Transverse colon (tissue), 4 donors: ENCODE measurements at regions not wholly inside any gene's neighbourhood (a gene's known extent, or its start where the extent isn't known, plus 50 kb on each side); places are given as distances from the start of the nearest gene placed in this dataset.

Experiments
- DNase-seq: peaks from one replicate; pipeline ENCODE4 v3.0.0-alpha.2; 2019
- H3K27ac ChIP-seq, 4 donors: fragments of 200-600 bp; sonication (generic); 2 replicates each; pipeline ENCODE4 v1.5.1; 2016 to 2018; ENCODE audit warnings: inconsistent platforms in 4 of 4
- H3K27me3 ChIP-seq: fragments of 200-600 bp; sonication (generic); 2 replicates; pipeline ENCODE4 v1.5.1; 2017; ENCODE audit warnings: inconsistent platforms
- H3K36me3 ChIP-seq, 4 donors: fragments of 200-600 bp; sonication (generic); 2 replicates each; pipeline ENCODE4 v1.5.1; 2017 to 2019; ENCODE audit warnings: inconsistent platforms in 4 of 4
- H3K4me1 ChIP-seq, 4 donors: fragments of 200-600 bp; sonication (generic); 2 replicates each; pipeline ENCODE4 v1.5.1; 2017 to 2020; ENCODE audit warnings: inconsistent platforms in 4 of 4
- H3K4me3 ChIP-seq, 4 donors: fragments of 200-600 bp; sonication (generic); 1 replicate in 1 of 4; 2 replicates in 3 of 4; pipeline versions ENCODE4 v1.5.1 to v1.6.1; 2017 to 2019; ENCODE audit warnings: inconsistent platforms in 4 of 4
- H3K9me3 ChIP-seq, 2 donors: fragments of 200-600 bp; sonication (generic); 2 replicates each; pipeline ENCODE4 v1.5.1; 2017 to 2019; ENCODE audit warnings: inconsistent platforms in 2 of 2
- EP300 ChIP-seq: sonication (generic); formaldehyde crosslinking; IDR thresholded peaks from one replicate; pipeline ENCODE4 v1.6.1; 2017; ENCODE audit warnings: antibody characterized with exemption, low read depth
- POLR2A ChIP-seq: fragments of 450-650 bp; IDR thresholded peaks from one replicate; pipeline ENCODE4 v1.6.1; 2016; ENCODE audit warnings: antibody characterized with exemption, mild to moderate bottlenecking, moderate library complexity
- POLR2AphosphoS5 ChIP-seq, 3 donors: sonication (generic); formaldehyde crosslinking; IDR thresholded peaks; one replicate each; pipeline ENCODE4 v1.6.1; 2016; ENCODE audit warnings: antibody characterized with exemption in 3 of 3
- WGBS, 2 donors: methylation state at CpG; one replicate each; pipeline ENCODE4 v1.1.5; 2018; ENCODE audit warnings: low coverage in 1 of 2; 5-methylcytosine and 5-hydroxymethylcytosine counted together
- in situ Hi-C, 4 donors: fragments of 200-750 bp; cut with MboI; loops; one replicate each; pipeline versions ENCODE4 v1.15.0 to v1.15.1; 2017; ENCODE audit warnings: low sequenced_read_pairs in 3 of 4, low pct_ligation_motif_present in 1 of 4, low pct_unique_long_range_greater_than_20kb in 1 of 4
- intact Hi-C: fragments of 100-400 bp; cut with DNase I; formaldehyde crosslinking; loops from one replicate; pipeline ENCODE4 v1.15.1; 2023; ENCODE audit warnings: low total_unique reads
- TF ChIP-seq, protein P1 (sequence below), 5 experiments: fragments of 200-600 bp in 3 of 5; fragments of 450-650 bp in 2 of 5; sonication (generic) in 3 of 5; IDR thresholded peaks; 1 replicate in 2 of 5; 2 replicates in 3 of 5; pipeline ENCODE4 v1.5.1; 2016 to 2017; ENCODE audit warnings: antibody characterized with exemption in 5 of 5, inconsistent platforms in 3 of 5, mild to moderate bottlenecking in 2 of 5, moderate library complexity in 1 of 5

DNA sequence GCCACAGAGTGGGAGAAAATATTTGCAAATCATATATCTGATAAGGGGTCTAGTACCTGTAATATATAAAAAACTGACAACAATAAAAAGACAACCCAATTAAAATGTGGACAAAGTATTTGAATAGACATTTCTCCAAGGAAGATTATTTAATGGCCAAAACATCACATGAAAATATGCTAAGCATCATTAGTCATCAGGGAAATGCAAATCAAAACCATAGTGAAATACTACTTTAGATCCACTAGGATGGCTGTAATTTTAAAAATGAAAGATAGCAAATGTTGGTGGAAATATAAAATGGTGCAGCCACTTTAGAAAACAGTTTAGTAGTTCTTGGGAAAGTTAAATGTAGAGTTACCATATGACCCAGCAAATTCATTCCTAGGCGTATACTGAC, 118.7 kb upstream of the KIF26B start:
- no peak for DNase-seq
- Histone ChIP-seq H3K4me1 (no peaks in the 10 kb centered on the region), H3K27me3 (no peaks in the 10 kb centered on the region), H3K9me3 (no peaks in the 10 kb centered on the region), H3K36me3 (no peaks in the 10 kb centered on the region), H3K4me3 (no peak overlapping the region), H3K27ac (no peak overlapping the region)
- 95 to 100% methylated on average over 1 of the region's 1 CpG for WGBS, 2 donors
- TF ChIP-seq POLR2A (no peak), EP300 (no peak), POLR2AphosphoS5 (IDR thresholded peaks at IDR 0.05) (no peak)
- TF ChIP-seq, protein P1, sequence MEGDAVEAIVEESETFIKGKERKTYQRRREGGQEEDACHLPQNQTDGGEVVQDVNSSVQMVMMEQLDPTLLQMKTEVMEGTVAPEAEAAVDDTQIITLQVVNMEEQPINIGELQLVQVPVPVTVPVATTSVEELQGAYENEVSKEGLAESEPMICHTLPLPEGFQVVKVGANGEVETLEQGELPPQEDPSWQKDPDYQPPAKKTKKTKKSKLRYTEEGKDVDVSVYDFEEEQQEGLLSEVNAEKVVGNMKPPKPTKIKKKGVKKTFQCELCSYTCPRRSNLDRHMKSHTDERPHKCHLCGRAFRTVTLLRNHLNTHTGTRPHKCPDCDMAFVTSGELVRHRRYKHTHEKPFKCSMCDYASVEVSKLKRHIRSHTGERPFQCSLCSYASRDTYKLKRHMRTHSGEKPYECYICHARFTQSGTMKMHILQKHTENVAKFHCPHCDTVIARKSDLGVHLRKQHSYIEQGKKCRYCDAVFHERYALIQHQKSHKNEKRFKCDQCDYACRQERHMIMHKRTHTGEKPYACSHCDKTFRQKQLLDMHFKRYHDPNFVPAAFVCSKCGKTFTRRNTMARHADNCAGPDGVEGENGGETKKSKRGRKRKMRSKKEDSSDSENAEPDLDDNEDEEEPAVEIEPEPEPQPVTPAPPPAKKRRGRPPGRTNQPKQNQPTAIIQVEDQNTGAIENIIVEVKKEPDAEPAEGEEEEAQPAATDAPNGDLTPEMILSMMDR (IDR thresholded peaks at IDR 0.05), result no peak
- intact Hi-C loops, result no loop called here
- in situ Hi-C loops, result loop anchor here in 2 of 4 donors (25.0 kb wide), 1 partner anchor 424 kb away; no protein-coding TSS in a partner anchor

DNA sequence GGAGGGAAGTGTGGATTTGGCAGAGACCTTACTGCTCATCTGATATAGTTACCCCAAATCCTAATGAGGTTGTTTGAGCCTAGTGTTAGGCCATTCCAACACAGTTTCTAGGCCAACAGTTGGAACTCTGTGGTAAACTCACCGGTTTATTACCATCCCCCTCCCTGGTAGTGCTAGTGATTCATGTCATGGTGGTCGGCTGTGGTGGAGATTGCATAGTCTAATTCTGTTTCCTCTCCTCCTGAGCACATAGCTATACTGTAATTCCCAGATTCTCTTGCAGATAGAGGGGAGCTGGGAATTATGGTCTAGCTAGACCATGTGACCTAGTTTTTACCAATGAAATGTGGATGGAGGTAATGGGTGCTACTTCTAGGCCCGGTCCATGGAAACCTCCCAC, 123.7 kb upstream of the KIF26B start:
- 87 to 100% methylated on average over 1 to 3 of the region's 3 CpGs for WGBS, 2 donors
- Histone ChIP-seq H3K27me3 (no peaks in the 10 kb centered on the region), H3K4me1 (no peaks in the 10 kb centered on the region), H3K9me3 (no peaks in the 10 kb centered on the region), H3K36me3 (no peaks in the 10 kb centered on the region), H3K4me3 (no peak overlapping the region), H3K27ac (no peak overlapping the region)
- no peak for DNase-seq
- TF ChIP-seq EP300, result no peak
- TF ChIP-seq, protein P1 (IDR thresholded peaks at IDR 0.05), result no peak
- TF ChIP-seq POLR2AphosphoS5 (IDR thresholded peaks at IDR 0.05), result no peak
- no peak for TF ChIP-seq POLR2A
- intact Hi-C loops (no loop called here), in situ Hi-C loops (loop anchor here in 2 of 4 donors (25.0 kb wide), 1 partner anchor 419 kb away; no protein-coding TSS in a partner anchor)

DNA sequence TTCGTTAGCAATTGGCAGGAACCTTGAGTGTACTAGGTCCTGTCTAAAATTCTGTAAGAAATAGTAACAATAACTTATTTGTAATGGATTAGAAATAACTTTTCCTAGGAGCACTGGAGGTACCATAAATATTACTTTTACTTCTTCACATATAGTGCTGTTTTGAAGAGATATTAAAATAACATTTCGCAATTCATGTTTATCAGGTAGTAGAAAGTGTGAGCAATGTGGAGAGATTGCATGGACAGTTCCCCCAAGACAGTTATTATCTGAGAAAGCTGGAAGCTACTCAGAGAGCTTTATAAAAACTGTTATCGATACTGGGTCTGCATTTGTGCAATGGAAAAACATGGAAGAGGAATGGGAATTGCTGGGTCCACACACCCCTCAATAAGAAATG, 128.5 kb upstream of the KIF26B start:
- Histone ChIP-seq H3K27ac (no peak overlapping the region), H3K4me1 (no peaks in the 10 kb centered on the region), H3K27me3 (no peaks in the 10 kb centered on the region), H3K36me3 (no peaks in the 10 kb centered on the region), H3K4me3 (no peak overlapping the region), H3K9me3 (no peaks in the 10 kb centered on the region)
- in situ Hi-C loops, result loop anchor here in 2 of 4 donors (25.0 kb wide), 1 partner anchor 414 kb away; no protein-coding TSS in a partner anchor
- TF ChIP-seq EP300 (no peak), POLR2AphosphoS5 (IDR thresholded peaks at IDR 0.05) (no peak), POLR2A (no peak)
- TF ChIP-seq, protein P1 (IDR thresholded peaks at IDR 0.05), result no peak
- no peak for DNase-seq
- intact Hi-C loops, result no loop called here
- WGBS, 2 donors, result 93 to 97% methylated on average over 3 of the region's 3 CpGs

DNA sequence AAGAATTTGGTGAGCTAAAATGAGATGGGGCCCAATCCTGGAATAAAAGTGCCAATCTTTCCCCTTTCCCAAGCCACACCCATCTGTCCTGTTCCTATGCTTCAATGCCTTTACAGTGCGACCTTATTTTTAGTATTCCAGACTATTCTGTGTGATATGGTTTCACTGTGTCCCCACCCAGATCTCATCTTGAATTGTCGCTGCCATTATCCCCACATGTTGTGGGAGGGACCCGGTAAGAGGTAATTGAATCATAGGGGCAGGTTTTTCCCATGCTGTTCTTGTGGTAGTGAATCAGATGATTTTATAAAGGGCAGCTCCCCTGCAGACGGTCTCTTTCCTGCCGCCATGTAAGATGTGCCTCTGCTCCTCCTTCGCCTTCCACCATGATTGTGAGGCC, 129.3 kb upstream of the KIF26B start:
- Histone ChIP-seq H3K27ac (no peak overlapping the region), H3K27me3 (no peaks in the 10 kb centered on the region), H3K4me3 (no peak overlapping the region), H3K36me3 (no peaks in the 10 kb centered on the region), H3K4me1 (no peaks in the 10 kb centered on the region), H3K9me3 (no peaks in the 10 kb centered on the region)
- TF ChIP-seq, protein P1 (IDR thresholded peaks at IDR 0.05), result no peak
- TF ChIP-seq POLR2A, result no peak
- in situ Hi-C loops, result loop anchor here in 2 of 4 donors (25.0 kb wide), 1 partner anchor 413 kb away; no protein-coding TSS in a partner anchor
- WGBS, 2 donors, result 92 to 95% methylated on average over 4 to 6 of the region's 6 CpGs
- no peak for DNase-seq
- intact Hi-C loops, result no loop called here
